PFSK-1 (cell line): ENCODE measurements at regions not wholly inside any gene's neighbourhood (a gene's known extent, or its start where the extent isn't known, plus 50 kb on each side); places are given as distances from the start of the nearest gene placed in this dataset.

ENCODE experiments used
- FOXP2 ChIP-seq: optimal IDR thresholded peaks from 2 replicates; pipeline ENCODE3; 2011; ENCODE audit warnings: borderline replicate concordance, control low read depth, inconsistent platforms; ENCODE audit not compliant: insufficient read depth; ENCODE audit errors: extremely low read length, extremely low read depth
- POLR2AphosphoS5 ChIP-seq: IDR thresholded peaks from 2 replicates; pipeline ENCODE4 v1.6.1; 2012; ENCODE audit warnings: low read depth, mild to moderate bottlenecking, control low read depth, low read length, moderate library complexity
- REST ChIP-seq, 2 experiments: IDR thresholded peaks; 2 replicates each; pipeline versions ENCODE4 v1.6.1 to v1.8.0; 2011 to 2012; ENCODE audit warnings: low read depth in 2 of 2, low read length in 2 of 2, control low read depth in 1 of 2, inconsistent platforms in 1 of 2, mild to moderate bottlenecking in 1 of 2, moderate library complexity in 1 of 2; ENCODE audit not compliant: insufficient read depth in 1 of 2
- SIN3A ChIP-seq: IDR thresholded peaks from 2 replicates; pipeline ENCODE4 v1.6.1; 2012; ENCODE audit warnings: mild to moderate bottlenecking, low read length, moderate library complexity, borderline replicate concordance; ENCODE audit not compliant: insufficient read depth
- TAF1 ChIP-seq: IDR thresholded peaks from 2 replicates; pipeline ENCODE4 v1.6.1; 2012; ENCODE audit warnings: low read length, control low read depth, borderline replicate concordance; ENCODE audit not compliant: insufficient read depth

- TF ChIP-seq FOXP2 (no peak), POLR2AphosphoS5 (no peak), SIN3A (no peak), TAF1 (no peak), REST (IDR thresholded peaks at IDR 0.05; ENCODE audit: insufficient read depth in 1 of 2, low read depth in 2 of 2, low read length in 2 of 2) (no peak)
Observed at GRCh38 chr2:57460396-57461276, 586.0 kb upstream of the VRK2 start.

DNA sequence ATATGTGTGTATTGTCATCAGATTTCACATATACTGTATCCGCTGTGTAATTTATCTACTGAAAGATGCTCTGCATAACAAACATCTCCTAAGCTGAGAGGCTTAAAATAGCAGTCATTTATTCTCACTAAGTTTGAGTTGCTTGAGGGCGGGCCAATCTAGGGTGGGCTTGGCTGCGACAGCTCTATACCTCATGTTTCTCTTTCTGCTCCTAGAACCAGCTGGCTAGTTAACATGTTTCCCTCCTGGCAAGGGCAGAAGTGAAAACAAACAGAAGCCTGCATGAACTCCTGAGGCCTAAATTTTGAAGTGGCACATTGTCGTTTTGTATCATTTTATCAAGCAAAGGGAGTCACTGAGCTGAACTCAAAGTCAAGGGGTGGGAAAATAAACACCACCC, 585.0 kb upstream of the VRK2 start:
- TF ChIP-seq SIN3A: no peak
- TF ChIP-seq TAF1: no peak
- TF ChIP-seq REST (IDR thresholded peaks at IDR 0.05; ENCODE audit: insufficient read depth in 1 of 2, low read depth in 2 of 2, low read length in 2 of 2): no peak
- TF ChIP-seq FOXP2: no peak
- no peak for TF ChIP-seq POLR2AphosphoS5

- TF ChIP-seq REST (IDR thresholded peaks at IDR 0.05; ENCODE audit: insufficient read depth in 1 of 2, low read depth in 2 of 2, low read length in 2 of 2): no peak
- no peak for TF ChIP-seq SIN3A
- TF ChIP-seq TAF1: no peak
- TF ChIP-seq POLR2AphosphoS5: no peak
- TF ChIP-seq FOXP2: no peak
Observed at GRCh38 chr2:57465067-57465466, 581.5 kb upstream of the VRK2 start.

DNA sequence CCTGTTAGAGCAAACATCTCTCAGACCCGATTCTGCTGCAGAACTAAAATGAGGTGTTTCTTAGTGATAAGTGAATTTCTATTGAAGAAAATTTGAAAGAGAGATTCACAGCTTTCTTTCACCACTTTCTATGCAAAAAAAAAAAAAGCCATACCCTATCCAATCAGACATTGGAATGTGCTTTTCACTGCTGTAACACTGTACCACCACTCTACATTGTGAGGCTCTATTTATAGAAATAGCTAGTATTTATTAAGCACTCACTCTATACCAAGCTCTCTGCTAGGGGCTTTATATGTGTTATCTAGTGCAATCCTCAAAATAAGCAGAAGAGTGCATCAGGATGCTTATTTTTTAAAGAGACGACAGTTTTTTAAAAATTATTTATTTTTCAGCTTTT, 580.6 kb upstream of the VRK2 start:
- TF ChIP-seq POLR2AphosphoS5: no peak
- no peak for TF ChIP-seq FOXP2
- no peak for TF ChIP-seq TAF1
- no peak for TF ChIP-seq SIN3A
- no peak for TF ChIP-seq REST (IDR thresholded peaks at IDR 0.05; ENCODE audit: insufficient read depth in 1 of 2, low read depth in 2 of 2, low read length in 2 of 2)
